ENCODE measurements at regions not wholly inside any gene's neighbourhood (a gene's known extent, or its start where the extent isn't known, plus 50 kb on each side); places are given as distances from the start of the nearest gene placed in this dataset.

- no peak for TF ChIP-seq YY1 (IDR thresholded peaks at IDR 0.05; ENCODE audit: insufficient read depth, insufficient read length)
- no peak for TF ChIP-seq ZNF274 (IDR thresholded peaks at IDR 0.05; ENCODE audit: low read depth, low read length)
Observed at GRCh38 chr10:120776442-120776841, 74.7 kb upstream of the WDR11 start.

Measured in NT2/D1 (cell line).